NCI-H226 (cell line): ENCODE measurements at regions not wholly inside any gene's neighbourhood (a gene's known extent, or its start where the extent isn't known, plus 50 kb on each side); places are given as distances from the start of the nearest gene placed in this dataset.

ENCODE experiments used
- DNase-seq: peaks from one replicate; pipeline ENCODE4 v3.0.0-alpha.2; 2015

DNA sequence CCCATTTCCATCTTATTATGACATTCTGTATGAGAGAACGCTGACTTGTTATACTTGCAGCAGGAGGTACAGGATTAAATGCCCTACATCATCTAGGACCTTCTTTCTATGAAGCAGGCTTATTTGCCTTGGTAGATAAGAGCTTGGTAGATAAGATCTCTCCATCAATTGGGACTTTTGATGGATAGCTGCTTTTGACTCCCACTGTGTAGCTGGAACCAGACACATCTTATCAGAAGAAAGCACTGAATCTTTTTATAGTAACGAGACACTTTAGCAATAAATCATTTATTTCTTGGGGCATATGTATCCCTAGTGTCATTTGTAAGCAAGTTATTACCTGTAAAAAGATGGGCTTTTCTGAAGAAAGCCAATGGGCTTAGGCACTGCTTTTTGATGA, 613.9 kb downstream of the TECRL start:
- no peak for DNase-seq

DNA sequence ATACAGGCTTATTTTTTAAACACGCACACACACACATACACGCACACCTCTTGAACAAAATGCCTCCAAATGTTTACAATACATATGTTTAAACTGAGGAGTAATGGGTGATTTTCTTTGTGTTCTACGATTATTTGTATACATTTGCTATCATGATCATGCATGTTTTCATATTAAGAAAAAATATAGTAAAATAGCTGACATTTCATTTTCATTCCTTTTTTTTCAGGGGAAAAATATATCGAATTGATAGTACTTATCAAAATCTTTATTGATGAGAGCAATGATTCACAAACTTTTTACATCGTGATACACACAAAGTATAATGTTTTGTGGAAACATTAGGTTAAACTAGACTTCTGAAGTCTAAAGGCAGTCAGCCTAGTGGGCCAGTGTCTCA, 618.9 kb downstream of the TECRL start:
- DNase-seq, result no peak

DNA sequence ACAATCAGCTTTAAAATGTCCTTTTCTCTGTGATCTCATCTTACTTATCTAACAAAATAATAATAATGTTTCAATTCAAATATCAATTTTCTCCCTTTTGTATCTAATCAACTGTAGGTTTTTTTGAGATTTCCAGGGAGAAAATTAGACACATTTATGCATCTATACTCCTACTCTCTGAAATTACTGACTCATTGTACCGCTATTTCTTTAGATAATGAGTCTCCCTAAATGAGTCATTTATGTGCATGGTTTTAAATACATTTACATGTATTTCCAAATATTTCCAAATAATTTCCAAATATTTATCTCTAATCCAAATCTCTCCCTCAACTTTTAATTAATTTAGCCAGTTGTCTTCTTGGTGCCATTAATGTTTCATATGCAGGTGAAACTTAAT, 621.0 kb downstream of the TECRL start:
- DNase-seq, result no peak

DNA sequence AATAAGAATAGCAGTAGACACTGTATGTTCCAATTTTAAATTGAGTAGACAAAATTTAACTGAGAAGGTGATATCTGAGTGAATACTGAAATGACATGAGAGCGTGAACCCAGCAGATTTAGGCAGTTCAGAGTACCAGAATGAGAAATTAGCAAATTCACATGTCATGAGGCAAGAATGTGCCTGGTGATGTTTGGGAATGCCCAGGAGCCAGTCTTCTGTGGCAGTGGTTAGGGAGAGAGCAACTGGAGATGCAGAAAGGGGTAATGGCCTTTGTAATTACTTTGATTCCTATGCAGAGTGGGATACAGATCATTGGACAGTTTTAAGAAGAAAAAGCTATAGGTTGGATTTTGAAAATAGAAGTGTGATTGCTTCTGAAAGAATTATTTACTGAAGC, 621.9 kb downstream of the TECRL start:
- DNase-seq, result no peak

DNA sequence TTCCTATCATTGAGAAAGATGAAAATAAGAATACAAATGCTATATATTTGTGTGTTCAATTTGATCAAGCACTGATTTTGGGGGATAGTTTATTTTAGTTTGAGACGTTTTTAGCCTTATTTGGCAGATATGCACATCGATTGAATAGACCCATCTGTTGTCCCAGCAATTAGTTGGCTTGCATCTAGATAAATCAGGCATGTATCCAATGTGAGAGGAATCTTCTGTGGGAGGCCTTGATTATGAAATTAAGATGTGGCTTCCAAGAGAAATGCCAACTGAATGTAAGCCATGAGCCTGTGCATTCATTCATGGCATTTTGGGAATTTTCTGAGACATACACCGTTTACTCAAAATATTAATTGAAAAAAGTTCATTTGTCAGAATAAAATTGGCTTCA, 623.1 kb downstream of the TECRL start:
- no peak for DNase-seq

DNA sequence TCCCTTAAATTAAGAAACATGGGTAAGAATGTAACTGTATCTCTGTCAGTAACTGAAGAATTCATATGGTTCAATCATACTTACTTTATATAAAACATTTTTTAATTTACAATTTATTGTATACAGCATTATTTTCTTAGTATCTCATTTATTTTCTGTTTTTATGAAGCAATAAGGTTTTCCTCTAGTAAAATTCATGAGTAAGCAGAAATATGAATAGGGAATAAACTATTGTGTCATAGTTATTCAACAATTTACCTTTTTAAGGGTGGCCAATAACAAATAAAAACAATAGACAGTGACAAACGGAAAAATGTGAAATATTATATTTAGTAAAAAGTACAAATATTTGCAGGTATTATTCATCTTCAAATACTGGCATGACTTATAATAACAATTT, 624.4 kb downstream of the TECRL start:
- DNase-seq, result no peak

DNA sequence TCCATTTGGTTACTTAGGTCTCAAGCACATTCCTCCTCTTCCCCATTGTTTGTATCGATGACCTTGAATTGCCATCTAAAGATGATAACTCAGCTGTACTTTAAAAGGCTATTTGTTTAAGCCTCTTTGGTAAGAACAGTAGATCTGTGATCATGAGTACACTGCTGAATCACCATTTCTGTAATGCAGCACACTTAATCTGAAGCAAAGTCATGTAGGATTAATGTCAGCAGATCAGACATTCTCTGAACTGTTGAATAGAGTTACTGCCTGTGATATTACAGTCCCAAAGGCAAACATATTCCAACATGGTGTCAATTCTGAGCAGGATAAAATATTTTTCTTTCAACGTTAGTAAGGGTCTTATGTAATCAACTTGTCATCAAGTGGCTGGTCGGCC, 631.6 kb downstream of the TECRL start:
- DNase-seq, result no peak

DNA sequence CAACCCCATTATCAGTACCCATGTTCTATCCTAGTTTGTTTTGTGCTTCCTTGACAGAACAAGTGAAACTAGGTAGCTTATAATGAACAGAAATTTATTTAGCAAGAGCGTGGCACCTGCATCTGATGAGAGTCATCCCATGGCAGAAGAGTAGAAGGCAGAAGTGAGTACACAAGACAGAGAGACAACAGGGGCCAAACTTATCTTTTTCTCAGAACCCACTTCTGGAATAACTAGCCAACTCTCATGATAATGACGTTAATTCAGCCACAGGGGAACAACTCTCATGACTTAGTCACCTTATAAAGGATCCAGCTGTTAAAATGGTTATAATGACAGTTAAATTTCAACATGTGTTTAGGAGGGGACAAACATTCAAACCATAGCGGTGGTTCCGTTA, 644.9 kb downstream of the TECRL start:
- DNase-seq, result no peak

DNA sequence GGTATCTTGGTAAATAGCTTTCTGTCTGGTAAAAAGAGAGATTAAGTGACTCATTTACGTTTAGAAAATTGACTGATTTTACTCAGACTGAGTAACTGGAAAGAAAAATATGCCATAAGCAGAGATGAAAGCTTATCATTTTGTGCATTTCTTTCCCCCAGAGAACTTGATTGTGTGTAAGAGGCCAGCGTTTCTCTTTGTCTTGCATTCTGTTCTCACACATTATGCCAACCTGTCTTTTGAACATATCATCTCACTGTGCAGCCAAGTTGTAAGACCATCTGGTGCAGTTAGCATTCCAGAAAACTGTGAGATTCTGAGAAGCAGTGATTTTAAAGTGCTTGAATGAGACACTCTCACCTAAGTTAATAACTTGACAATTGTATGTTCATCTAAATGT, 651.3 kb downstream of the TECRL start:
- no peak for DNase-seq

DNA sequence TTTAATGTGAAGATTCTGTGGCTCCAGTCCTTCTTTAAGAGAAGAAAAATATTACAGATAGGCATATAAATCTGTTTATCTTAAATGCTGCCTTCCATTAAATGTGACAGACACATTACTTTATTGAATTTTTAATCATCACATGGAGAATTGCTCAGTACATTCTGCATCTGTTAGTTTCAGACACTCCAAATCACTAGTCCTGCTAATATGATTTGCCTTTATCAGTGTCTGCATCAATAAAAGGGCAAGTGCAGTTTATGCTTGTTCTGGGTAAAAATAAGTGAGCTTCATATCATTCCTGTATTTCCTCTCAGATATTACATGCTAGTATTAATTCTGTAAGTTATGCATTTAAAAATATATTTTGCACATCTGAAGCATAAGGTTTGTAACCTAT, 666.4 kb downstream of the TECRL start:
- no peak for DNase-seq

DNA sequence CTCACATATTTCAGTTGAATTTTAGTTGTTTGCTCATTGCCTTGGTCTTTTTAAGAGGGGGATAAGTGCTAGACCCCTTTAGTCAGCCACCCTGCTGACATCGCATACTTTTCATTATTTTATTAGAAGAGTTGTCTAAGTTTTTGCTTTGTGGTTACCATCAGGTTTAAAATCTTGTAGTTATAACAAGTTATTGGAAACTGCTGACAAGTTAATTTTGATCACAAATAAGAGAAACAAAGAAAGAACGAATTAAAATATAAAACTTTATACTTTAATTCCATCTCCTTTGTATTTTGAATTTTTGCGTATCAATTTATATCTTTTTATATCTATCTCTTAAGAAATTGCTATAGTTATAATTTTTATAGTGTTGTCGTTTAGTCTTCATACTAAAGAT, 679.7 kb downstream of the TECRL start:
- DNase-seq, result no peak

DNA sequence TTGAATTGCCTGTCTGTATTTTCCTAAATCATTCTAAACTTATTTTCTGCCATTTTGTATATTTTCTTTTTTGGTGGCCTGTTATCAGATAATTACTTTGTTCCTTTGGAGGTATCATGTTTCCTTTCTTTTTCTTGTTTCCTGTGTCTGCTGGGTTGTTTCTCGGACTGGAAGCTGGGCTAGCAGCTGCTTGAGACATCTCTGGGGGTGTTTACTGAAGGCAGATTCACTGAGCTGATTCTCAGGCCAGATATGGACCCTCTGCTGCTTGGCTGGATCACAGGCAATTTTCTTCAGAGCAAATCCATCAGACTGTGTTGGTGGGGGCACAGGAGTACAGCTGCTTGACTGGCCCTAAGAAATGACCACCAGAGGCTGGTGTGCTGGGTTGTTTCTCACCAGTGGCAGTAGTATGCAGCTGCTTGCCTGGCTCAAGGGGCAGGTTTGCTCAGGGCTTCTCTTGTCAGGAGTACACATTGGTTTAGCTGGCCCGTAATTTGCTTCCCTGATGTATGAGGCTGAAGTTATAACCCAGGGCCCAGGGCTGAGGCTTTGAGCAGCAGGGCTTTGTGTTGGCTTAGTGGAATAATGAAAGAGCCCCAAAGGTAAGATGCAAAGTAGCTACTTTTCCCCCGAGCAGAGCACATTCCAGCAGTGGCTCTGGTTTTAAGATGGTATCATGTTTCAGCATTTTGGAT, 680.6 kb downstream of the TECRL start:
- no peak for DNase-seq

DNA sequence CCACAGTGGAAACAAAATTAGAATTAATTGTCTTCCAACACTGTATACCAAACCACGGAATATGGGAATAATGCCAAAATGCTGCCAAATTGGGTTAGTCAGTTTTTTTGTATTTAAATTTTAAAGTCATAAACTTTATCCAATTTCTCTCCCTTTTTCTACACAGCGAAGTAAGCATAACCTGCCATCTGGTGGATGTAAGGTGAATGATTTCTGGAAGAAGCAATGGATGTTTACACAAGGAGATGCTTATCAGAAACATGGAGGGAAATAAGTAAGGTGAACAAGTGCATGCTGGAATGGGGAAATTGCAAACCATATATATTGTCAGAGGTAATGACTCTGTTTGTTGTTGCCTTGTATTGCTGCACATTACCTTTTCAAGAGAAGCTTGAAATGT, 691.9 kb downstream of the TECRL start:
- DNase-seq, result no peak

DNA sequence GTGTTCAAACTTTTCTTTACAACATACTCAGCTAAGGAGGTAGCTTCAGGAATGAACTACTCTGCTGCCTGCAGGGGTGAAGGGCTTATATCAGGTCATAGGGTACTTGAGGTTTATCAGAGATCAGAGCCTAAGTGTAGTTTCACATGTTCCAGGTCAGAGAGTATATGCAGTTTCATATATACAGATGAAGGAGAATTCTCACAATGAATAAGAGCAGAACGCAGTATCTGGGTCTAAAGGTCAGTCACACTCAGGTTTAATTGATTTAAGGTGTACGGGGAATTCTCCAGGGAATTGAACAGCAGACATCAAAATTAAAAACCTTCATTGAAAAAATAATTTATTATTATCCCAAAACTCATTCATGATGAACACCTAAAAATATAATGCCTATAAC, 700.6 kb downstream of the TECRL start:
- DNase-seq, result no peak

DNA sequence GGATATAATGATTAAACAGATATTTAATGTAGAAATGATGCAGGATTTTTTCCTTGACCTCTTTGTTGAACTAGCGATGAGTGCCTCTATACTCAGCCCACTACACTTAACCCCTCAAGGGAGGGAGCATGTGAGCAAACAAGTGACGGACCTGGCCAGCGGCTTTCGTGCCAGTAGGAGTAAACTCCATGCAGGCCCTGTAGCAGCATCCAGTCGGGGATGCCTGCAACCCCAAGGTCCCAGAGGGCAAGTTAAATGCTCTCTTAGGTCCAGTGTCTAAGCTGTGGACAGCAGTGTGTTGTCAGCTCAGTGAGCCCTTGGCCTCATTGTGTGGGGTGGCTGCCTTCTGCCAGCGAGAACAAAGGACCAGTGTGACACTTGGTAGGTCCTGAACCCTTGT, 708.7 kb downstream of the TECRL start:
- no peak for DNase-seq

DNA sequence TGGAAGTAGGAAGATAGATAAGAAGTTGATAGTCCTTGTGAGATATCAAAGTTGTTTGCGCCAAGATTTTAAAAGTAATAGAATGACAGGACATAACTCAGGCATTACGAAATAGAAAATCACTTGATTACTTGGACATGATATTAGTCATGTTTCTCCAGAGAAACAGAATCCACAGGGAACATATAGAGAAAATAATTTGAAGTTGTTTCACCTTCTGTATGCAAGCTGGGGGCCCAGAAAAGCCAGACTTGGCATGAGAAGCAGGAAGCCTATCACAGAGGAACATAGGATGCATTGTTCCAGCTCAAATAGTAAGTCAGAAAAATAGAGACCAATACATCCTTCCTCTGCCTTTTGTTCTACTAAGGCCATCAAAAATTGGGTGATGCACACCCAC, 715.9 kb downstream of the TECRL start:
- no peak for DNase-seq

DNA sequence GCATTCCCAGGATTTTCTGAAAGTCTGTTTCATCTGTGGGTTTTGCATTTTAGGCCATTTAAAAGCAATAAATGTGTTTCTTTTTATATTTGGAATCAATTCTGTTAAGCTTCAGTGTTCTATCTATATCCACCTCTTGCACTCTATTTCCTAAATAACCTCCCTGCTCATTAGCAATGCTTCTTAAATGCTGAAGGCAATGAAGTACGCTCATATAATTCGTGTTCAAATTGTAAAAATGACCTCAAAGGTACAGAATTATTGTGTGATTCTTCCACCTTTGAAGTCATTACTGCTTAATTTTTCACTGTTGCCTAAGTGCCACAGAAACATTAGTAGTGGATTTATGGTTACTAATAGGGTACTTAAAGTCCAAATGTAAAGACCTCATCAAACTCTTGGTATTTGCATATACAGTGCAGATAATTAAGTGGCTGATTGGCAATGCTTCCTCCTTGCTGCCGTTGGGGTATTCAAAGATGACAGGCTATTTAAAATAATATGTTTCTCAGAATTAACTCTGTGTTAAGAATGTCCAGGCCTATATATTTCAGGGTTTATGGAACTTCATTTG, 730.8 kb downstream of the TECRL start:
- no peak for DNase-seq

DNA sequence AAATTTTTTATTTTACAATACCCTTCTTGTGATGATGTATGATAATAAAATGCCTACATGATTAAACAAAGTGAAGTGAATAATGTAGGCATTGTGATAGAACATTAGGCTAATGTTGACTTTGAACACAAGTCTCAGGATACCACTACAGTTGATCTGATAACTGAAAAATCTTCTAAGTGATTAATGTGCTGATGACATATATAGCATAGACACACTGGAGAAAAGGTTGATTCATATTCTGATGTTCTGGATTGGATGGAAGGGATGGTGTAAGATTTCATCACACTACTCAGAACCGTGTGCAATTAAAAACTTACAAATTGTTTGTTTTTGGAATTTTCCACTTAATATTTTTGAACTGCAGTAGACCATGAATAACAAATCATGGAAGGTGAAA, 738.5 kb downstream of the TECRL start:
- DNase-seq, result no peak

DNA sequence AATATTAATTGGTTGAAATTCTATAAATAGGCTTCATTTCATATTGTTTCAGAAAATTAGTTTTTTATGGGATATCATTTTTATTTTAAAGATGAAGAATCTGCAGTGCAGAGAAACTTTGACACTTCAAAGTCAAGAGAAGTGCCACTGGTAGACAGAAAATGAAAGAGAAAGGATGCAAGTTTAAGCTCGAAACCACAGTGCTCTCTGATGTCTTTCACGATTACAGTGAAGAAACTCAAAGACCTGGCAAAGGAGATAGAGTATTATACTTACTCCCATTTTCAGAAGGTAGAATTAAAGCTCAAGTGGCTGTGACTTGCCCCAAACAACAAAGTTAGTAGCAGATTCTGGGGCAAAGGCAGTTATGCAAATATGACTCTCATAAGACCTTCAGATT, 745.4 kb downstream of the TECRL start:
- no peak for DNase-seq

DNA sequence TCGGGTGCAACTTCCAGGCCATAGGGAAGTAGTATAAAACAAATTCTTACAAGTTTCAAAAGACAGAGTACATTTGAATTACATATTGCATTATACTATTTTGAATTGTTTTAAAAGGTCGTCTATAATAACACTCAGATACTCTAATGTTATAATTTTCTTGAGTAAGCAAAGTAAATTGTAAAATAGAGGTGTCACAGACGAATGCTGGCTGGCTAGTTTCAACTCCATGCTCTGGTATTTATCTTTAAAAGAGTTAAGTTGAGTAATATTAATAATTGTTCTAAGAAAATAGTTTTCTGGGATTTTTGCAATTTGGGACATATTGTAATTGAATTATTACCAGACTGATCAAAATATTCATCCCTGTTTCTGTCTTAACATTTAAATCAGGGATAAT, 764.9 kb downstream of the TECRL start:
- no peak for DNase-seq

DNA sequence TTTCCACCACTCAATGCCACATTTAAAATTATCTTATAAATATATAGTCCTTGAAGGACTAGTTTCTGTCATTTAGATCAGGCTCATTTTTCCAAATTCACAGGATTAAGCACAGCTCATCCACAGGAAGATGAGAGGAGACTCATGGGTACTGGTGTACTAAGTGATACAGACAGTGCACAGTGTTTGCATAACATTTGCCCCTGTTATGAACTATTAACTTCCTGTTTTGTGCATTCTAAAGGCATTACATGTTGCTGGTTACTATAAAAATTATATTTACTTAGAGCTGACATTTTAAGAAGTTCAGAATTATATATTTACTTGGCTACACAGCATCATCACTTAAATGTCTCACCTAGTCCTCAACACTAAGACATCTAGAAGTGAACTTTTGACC, 772.0 kb downstream of the TECRL start:
- DNase-seq, result no peak

DNA sequence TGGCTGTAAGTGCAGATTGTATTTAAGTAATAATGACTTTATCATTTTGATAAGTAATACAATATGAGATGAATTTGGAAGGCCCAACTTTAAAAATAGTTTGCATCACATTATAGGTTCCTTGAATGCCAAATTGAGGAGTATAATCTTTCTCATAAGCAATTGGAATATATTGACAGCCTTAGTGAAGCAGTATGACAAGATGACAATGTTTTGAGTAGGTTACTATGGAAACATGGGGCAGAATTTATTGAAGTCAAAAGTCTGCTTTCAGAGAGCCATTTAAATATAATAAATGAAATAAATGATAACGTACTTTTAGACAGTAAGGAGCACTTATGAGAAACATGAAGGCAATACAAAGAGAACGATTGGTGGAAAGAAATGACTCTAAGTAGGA, 776.4 kb downstream of the TECRL start:
- no peak for DNase-seq

DNA sequence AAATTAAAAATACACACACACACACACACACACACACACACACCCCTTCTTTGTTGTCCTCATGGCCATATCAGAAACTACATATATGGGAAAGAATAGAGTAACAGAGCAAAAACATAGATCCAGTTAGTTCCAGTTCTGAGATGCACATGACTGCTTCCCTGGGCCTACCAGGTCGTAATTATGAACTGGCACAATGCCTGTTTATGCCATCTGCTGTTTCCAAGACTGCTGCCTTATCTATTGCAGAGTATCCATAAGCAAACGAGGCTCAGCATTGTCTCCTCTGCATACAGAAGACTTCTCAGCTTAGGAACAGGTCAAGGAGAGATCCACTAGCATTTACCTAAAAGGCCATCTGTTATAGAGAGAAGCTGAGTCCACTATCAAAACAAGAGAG, 789.0 kb downstream of the TECRL start:
- DNase-seq, result no peak

DNA sequence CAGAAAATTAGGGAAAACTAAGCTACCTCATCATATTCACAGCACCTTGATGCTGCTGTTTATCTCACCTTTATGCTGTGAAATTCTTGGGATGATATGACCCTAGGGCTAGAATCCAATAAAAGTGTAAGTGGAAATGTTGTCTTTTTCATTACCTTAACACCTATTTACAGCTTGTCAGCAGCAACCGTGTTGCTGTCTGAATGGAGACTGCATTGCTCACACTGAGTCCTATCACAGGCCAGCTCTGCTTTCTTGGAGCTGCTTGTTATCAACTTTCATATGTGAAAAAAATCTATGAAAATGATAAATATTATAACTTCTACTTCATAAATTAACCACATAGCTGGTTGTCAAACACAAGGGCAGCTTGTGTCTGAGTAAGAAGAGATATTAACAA, 789.5 kb downstream of the TECRL start:
- DNase-seq, result no peak
